ENCODE measurements at regions not wholly inside any gene's neighbourhood (a gene's known extent, or its start where the extent isn't known, plus 50 kb on each side); places are given as distances from the start of the nearest gene placed in this dataset.

DNA sequence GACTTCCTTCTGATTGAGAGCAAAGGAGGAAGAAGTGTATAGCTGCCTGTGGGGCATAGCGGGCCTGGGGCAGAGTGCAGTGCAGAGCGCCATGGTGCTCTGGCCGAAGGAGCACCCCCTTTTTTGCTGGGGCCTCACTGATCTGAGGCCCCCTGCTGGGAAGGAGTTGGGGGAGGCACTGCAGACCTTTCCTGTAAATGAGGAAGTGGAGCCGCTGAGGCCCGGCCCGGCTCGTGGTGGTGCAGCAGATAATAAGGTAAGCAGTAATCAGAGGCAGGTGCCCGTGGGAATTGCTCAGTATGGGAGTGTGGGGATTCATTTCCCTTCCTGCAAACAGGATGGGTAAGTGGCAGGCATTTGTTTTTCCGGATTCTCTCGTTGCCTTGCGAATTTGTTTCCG, 373.7 kb upstream of the MKI67 start:
- DNase-seq = no peak

DNA sequence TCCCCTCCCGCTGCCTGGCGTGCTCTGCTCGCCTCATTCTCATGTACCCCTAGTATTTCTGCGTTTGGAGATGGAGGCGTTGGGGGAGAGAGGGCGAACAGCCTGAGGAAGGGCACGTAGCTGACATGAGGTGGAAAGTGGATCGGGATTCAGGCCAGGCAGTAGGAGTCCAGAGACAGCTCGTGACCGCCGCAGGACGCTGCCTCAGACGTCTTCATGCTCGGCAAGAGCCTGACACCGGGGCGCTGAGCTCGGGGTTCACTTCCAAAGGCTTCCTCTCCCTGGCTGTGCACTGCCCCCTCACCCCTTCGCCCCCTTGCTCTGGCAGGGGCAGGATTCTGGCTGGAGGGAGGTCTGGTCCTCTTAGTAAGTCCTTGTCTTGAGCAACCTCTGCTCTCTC, 374.4 kb upstream of the MKI67 start:
- DNase-seq = no peak

DNA sequence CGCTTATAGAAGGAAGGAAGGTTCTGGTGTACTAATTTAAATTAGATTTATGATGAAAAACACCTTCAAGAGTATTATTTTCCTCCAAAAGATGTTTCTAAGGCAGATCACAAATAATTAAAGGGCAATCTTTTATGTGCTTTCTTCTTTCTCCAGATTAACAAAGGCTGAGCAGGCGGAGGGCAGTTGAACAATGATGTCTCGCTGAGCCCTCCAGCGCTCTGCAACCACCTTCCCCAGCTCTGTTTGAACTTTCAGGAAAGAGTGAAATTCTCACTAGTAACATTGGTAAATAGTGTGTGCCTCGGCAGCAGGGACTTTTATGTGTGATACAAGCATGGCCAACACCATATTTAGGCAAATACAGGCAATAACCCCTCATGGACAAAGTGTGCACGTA, 379.1 kb upstream of the MKI67 start:
- no peak for DNase-seq

DNA sequence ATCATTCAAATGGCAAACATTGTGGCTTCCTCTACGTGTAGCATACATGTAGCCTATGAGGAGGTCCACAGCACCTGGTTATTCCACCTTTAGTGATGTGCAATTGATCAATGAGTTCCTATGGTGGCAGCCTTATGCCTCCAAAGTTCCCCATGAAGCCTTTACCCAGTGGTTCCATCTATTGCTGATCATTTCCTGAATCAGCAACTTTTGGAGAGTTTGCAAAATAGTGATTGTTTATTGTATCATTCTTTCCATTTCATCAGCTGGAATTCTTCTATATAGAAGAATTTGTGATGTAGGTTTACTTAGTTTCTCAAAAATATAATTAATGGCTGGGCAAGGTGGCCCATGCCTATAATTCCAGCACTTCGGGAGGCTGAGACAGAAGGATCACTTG, 380.2 kb upstream of the MKI67 start:
- no peak for DNase-seq

DNA sequence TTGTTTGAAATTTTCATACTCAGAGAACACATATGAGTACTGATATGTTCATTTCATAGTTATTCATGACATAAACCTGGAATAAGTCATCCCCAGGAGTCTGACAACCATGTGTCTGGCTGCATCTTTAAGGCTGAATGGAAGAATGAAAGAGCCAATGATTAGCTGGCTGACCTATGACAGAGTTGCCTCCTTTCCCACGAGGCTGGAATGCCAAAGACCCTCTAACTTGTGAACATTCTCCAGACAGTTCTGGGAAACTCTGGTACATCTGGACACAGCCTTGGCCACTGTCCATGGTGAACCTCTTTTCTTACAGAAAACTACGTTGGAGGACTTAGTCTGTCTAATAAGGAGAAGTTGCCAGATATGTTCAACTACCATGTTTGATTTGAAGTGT, 380.8 kb upstream of the MKI67 start:
- no peak for DNase-seq

DNA sequence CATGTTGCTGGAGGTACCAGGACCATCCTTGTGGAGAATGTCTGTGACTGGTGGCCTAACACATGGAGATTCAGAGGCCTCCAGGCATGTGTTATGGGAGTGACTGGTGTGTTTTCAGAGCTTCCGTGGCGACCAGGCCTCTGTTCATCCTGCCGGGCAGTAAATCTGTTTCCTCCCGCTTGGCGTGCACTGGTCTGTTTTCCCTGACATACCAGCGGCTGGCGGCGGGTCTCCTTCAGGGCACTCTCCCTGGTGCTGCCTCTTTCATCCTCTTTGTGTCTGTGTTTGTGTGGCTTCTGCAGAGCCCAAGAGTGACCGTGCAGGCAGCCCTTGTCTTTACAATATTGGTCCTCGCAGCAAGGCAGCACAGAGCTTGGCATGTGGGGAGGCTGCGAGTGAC, 385.1 kb upstream of the MKI67 start:
- no peak for DNase-seq

DNA sequence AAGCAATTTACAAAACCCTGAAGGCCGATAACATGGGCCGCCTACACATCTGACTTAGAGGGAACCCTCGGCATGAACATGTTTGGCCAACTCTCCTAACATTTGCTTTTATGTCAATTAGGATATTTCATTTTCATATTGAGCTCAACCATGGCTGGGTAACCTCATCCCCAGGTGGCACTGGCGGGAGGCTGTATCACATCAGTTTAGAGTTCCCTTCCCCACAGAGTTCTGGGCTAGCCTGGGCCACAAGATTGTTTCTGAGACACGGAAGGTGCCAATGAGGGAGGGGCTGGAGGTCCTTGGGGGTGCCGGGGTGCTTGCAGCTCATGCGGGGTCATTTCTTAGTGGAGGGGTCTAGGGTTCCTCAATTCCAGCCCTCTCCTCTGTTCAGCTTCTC, 386.5 kb upstream of the MKI67 start:
- DNase-seq = no peak

DNA sequence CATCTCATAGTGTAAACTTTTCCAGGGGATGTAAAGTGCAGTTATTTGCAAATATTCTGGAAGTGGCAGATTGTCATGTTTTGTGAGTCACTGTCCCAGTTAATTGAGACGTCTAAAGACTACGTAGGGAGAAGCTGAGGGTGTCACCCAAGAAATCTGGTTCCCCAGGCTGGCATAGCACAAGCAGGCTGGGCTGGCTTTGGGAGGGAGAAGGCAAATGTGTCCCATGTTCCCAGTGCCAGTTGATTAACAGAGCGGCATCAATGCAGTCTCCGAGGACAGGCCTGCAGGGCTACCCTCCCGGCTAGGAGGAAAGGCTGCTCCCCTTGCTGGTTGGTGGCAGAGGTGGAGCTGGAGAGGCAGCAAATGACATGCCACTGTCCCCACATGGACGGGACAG, 388.3 kb upstream of the MKI67 start:
- no peak for DNase-seq

DNA sequence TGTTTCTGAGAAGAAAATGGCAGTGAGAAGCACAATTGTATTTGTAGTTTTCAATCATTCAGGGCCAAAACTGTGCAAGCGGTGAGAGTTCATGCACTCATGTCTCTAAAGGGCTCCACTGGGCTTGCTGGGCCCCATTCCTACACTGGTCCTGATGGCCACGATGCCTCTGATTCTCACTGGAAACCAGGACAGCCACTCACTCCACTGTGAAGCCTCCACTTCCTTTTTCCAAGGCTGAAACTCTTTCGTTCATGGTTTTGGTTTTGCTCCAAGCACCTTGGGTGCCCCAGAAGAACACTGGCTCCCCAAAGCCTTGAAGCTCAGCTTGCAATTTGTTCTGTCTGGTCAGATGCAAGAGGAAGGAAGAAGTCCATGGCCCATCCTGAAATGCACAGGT, 390.0 kb upstream of the MKI67 start:
- no peak for DNase-seq

DNA sequence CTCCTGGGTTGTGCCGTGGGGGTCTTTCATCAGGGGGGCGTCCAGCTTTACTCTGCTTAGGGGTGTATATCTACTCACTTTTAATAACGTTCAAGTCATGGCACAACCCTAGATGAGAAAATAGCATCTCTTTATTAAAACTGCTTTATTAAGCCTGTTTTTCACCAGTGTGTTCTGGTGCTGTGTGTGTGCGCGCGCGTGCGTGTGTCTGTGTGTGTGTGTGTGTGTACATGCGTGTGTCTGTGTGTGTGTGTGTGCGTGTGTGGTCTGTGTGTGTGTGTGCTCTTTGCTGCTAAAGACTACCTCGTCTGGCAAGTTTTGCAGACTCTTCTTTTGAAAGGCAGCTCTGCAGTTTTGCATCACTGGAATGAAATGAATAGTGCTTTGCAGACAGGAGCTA, 390.9 kb upstream of the MKI67 start:
- DNase-seq = no peak

DNA sequence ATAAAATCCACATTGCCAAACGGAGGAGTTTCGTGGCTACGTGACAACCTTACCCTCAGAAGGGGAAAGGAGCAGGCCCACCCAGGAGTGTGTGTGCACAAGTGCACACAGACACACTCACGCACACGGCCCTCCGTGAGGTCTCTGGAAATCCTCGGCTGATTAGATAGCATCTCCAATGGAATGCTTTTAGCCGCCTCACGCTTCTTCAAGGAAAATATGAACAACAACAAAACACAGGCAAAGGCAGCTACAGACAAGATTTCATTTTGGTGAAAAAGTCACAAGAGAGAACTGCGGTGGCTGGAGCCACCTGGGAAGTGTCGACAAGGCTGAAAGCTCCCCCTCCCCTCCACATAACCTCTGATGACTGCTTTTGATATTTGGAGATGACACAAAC, 391.8 kb upstream of the MKI67 start:
- no peak for DNase-seq

DNA sequence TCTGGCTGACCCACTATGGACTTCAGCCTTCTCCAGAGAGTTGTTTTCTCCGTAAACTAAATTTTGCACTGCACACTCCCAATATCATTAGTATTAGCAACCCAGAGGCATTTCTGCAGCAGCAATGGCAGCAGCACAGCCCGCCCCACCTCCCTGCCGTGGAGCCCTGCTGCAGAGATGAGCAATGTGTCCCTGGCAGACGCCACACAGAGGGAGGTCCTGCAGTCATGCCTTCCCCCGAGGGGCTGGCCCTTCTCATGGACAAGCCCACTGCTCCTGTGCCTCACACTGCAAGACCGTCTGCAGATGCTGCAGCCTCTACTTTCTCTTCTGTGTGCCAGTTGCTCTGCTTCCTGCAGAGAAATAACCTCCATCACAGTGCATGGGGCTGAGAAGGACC, 393.4 kb upstream of the MKI67 start:
- DNase-seq = no peak

DNA sequence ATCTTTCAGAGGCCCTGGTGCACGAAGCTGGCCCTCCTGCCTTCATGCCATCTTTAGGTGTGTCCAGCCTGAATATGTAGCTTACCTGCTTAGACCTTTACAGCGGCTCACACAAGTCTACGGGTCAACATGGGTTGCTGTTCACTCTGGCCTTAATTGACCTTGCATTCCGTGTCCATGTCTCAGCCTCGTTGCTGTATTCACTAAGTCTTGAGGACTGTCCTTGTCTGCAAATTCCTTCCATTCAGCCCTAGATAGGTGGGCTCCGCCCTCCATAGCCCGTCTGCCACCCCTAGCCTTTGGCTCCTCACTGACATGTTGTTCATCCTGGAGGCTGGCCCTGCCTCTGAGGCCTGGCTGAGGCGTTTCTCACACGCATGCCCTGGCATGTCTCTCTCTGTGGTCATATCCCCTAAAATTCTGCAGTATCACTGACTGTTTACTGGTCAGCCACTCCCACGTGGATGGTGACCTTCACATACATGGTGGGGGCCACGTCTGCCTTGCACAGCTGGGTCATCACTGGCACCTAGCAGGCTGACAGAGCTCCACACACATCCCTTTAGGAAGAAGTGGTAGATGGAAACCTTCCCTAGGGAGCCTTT, 394.1 kb upstream of the MKI67 start:
- no peak for DNase-seq

DNA sequence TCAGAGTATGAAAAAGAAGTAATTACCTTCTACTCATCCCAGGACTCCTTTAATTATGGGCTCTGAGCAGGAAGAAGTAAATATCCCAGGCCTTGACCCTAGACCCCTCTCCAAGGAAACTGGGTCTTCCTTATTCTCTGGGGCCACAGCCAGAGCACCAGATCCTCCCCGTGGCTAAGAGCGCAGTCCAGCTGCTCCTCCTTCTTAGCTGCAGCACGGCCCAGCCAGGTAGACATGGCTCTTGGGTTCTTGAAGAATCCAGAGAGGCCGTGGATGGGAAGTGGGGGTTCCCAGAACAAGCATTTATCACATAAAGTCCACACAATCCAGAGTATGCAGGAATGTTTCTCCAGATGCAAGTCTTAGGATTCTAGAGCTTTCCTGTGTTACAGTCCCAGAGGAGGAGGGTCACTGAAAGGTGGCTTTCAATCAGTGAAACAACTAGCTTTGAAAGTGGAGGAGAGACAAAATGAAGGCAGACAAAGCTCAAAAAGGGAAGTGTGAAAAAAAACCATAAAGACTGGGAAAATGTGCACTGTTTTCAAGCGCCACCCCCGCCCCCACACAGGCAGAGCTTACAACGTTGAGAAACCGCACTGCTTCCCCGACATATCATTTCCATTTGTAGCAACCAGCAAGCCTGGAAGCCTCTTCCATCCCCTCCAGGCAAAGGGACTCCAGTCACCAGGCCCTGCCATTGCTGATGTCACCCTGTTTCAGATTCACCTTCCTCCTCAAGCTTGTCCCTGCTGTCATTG, 396.5 kb upstream of the MKI67 start:
- no peak for DNase-seq

DNA sequence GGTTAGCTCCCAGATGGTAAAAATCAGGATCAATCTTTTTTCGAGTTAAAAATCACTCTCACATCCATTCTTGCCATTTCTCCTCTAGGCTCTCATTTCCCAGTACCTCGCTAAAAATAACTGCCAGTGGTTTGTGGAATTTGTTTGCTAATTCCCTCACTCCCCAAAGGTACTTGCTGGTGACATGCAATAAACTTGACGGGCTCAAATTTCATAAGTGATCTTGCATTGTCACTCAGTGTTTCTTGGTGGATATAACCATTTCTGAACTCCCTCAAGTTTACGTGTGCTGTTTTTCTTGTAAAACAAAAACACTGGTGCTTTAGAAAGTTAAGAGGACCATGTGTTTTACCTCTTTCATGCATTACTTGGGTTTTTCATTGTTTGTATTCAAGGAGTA, 399.2 kb upstream of the MKI67 start:
- no peak for DNase-seq

DNA sequence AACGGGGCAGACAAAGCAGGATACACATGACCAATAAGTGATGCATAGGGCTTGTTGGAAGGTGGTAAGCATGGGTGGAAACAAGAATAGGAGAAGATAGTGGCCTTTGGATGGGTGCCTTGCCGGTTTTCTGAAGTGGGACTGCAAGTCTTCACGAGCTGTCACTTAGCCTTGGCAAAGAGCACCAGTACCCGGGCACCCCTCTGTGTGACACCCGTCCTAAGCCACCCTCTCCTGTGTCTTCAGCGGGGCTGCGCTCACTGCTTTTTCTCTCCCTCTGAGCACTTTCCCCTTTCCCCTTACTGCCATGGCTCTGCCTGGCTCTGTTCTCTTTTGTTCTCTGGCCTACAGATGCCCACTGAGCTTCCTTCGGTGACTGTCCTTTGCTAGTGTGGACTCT, 399.7 kb upstream of the MKI67 start:
- no peak for DNase-seq

DNA sequence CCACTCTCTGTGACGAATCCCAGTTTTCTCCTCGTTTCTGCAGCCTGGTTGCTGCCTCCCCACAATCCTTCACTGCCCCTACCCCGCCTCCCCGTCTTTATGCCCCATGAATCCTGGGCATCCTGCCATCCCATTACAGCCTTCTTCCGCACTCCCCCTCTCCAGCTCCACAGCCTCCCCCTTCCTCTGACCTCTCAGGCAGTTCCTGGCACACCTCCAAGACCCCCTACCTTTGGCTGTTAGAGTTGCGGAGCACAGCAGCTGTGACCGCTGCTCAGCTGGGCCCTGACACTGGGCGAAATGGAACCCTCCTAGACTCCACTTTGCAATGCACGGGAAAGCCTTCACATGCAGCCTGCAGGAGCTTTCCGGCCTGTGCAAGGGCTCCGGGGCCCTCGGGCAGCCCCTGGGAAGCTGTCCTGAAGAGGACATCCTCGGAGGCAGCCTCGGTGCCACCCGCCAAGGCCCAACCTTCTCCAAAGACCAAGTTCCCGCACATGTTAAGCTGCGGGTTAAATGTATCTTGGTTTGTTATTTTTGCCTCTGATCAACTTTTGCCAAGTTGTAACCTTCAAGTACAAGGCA, 400.7 kb upstream of the MKI67 start:
- DNase-seq = no peak

DNA sequence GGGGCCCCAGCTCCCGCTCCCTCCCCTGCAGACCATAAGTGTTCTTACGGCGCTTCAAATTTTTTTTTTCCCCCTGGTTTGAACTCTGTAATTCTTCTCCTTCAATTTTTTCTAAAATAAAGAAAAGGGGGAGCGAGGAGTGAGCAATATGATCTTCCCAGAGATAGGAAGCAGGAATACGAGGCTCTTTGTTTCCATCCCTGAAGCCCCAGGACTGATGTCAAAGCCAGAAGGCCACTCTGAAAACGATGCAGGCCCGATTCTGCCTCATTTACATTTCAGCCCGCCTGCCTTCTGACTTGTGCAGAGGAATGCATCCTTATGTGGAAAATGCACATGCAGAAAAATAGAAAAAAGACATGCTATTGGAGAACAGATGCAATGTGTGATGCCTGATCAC, 401.5 kb upstream of the MKI67 start:
- no peak for DNase-seq

DNA sequence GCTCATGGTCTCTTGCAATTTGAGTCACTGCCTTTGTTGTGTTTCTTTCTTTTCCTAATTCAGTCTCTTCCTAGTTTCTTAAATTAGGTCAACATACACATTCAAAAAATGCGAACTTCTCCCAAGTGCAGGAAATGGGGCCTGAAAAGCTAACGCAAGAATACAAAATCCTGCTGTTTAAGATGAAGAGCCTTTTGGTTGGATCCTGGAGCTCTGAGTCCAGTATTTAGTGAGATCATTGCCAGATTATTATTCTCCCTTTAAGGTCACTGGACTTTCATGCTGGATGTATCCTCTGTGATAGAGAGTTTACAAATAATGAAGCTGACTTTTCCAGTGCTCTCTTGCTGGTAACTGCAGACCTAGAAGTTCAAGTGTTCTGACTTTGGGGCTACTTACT, 401.9 kb upstream of the MKI67 start:
- DNase-seq = no peak

DNA sequence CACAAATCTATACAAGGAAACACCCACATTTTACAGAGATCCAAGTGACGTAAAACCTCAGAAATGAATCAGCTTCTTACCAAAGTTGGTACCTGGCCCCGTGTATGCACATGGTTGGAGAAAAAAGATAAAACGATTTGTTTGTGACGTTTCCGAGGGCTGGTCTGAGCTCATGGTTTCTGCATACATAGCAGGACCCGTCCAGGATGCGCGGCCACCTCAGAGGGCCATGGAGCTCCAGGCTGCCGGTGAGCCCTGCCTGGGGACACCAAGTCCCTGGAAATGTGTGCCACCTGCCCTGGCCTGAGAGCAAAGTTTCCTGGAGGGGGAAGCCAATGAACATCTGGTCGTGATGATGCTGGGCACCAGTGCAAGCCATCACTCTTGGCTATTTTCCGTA, 402.6 kb upstream of the MKI67 start:
- no peak for DNase-seq

DNA sequence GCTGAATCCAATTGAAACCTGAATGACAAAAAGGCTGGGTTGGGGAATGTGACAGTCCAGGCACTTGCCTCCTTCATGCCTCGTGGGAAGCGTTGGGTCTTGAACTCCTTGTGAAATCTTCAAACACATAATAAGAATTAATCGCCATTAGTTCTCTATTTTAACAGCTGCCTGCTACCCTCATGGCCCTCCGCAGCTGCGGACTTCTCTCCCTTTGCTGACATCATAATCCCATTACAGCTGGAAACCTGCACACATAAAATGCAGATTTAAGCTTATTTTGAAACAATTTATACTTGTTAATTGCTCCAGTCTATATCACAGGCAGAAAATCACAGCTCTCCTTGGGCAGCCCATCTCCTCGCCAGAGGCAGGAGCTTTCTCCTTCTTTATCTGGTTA, 403.0 kb upstream of the MKI67 start:
- no peak for DNase-seq

DNA sequence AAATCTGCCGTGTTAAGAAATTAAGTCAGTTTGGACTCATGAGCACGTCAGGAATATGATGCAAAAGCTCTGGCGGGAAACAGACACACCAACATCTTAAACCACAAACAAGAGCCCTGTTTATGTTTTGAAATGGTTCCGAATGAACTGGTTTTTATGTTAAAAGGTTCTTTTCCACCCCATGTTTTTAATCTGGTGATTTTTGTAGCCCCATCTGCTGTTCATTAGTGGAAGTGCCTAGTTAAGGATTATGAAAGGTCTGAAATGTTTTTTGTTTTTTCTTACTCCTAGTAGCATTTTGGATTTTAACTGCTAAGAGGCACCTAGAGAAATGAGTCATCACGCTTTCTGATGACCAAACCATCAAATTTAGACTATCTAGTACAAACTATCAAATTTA, 404.1 kb upstream of the MKI67 start:
- DNase-seq = no peak

DNA sequence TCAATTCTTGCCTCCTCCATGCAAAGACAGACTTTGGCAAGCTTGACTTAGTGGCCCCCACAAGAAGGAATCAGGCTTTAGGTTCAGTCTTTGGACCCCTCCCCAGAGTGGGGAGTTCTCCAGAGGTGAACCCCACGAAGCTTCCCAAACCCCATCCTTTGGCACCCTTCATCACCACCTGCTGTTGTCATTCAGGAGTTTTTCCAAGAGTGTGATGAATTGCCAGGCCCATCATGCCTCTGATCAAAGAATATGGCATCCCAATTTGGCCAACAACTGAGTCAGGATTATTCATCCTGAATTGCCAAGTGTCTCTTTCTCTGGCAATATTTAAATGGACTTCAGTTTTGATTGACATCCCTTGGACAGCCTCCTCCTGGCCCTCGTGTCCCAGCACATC, 404.7 kb upstream of the MKI67 start:
- DNase-seq = no peak

DNA sequence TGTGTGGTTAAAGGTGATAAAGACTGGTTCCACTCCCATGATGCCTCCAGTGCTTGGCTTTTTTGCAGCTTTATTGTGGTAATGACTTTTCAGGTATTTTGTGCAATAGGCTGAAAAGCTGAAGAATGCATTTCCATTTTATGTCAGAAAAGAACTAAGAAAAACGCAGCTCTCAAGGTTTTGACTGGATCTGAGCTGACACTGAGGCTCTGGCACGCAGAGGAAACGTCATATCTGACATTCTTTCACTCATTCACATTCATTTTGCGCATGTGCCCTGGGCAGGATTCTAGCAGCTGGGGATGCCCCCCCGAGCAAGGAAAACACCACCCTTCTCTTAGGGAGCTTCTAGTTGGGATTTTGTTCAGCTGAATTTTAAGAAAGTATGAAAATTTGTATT, 408.5 kb upstream of the MKI67 start:
- DNase-seq = no peak

DNA sequence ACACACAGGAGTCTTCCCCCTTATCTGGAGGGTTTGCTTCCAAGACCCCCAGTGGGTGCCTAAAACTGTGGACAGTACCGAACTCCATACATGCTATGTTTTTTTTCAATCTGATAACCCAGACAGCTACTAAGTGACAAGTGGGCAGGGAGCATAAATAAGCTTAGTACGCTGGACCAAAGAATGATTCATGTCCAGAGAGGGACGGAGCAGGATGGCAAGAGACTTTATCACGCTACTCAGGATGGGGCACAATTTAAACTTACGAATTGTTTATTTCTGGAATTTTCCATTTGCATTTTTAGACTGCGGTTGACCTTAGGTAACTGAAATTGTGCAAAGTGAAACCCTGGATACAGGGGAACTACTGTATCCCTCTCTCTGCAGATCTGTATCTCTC, 410.0 kb upstream of the MKI67 start:
- no peak for DNase-seq
